ENCODE measurements at regions not wholly inside any gene's neighbourhood (a gene's known extent, or its start where the extent isn't known, plus 50 kb on each side); places are given as distances from the start of the nearest gene placed in this dataset.

DNA sequence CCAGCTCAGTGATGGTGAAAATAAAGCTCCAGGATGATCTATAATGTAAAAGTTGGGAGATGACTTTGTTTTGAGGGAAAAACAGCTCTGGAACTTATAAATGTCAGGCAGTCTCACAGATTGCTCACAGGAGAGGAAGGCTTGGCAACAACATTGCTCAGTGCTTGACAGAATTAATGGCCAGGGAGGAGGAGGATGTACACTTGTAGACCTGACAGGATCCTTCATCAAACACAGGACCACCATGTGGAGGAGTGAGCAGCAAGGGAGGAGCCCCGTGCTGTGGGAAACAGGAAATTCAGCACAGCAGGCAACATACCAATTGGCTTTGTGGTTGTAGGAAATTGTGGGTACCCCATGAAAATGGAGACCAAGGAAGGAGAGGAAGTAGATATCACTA is 291.8 kb upstream of the CAMK1G start:
- TF ChIP-seq, protein P1, sequence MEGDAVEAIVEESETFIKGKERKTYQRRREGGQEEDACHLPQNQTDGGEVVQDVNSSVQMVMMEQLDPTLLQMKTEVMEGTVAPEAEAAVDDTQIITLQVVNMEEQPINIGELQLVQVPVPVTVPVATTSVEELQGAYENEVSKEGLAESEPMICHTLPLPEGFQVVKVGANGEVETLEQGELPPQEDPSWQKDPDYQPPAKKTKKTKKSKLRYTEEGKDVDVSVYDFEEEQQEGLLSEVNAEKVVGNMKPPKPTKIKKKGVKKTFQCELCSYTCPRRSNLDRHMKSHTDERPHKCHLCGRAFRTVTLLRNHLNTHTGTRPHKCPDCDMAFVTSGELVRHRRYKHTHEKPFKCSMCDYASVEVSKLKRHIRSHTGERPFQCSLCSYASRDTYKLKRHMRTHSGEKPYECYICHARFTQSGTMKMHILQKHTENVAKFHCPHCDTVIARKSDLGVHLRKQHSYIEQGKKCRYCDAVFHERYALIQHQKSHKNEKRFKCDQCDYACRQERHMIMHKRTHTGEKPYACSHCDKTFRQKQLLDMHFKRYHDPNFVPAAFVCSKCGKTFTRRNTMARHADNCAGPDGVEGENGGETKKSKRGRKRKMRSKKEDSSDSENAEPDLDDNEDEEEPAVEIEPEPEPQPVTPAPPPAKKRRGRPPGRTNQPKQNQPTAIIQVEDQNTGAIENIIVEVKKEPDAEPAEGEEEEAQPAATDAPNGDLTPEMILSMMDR (IDR thresholded peaks at IDR 0.05) = no peak
- no peak for TF ChIP-seq POLR2A (IDR thresholded peaks at IDR 0.05)
